HG02938 (cell line): ENCODE measurements at regions not wholly inside any gene's neighbourhood (a gene's known extent, or its start where the extent isn't known, plus 50 kb on each side); places are given as distances from the start of the nearest gene placed in this dataset.

ENCODE experiments used
- ATAC-seq: cut with Tn5 transposase; IDR thresholded peaks from one replicate; pipeline ENCODE4 v1.9.1; 2021; ENCODE audit warnings: mild to moderate bottlenecking, moderate library complexity; ENCODE audit not compliant: unreplicated experiment

DNA sequence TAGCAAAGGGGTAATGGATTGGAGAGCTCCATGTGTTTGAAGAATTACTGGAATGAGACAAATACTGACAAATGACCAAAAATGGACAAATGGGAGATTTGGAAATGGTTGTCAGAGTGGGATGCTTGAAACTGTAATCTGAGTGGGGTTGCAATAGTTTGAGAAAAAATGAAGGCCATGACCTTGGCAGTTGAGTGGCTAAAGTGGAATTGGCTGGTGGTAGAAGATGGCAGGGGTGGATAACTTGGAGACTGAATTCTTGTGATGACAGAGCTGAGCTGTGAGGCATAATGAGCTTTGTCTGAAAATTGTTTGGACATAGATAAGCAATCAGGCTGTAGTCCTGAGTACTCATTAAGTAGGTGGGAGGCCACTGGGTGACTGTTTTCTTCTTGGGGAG is 222.5 kb upstream of the PRICKLE1 start:
- no peak for ATAC-seq

DNA sequence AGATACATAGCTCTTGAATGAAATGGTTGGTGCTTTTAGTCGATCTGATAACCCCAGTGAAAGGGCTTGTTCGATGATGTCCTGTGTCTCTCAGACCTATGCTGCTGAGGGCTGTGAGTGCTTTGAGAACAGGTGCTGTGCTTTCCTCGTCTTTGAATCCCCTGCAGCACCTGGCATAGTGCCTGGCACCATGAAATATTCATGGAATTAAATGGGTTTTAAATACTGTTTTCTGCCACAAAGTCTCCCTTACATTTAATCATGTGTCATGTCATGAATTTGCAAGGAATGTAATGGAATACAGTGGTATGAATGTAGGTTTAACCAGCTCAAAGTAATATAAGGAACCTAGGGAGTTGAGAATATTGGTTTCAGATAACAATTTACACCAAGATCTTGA is 220.5 kb upstream of the PRICKLE1 start:
- ATAC-seq: no peak

DNA sequence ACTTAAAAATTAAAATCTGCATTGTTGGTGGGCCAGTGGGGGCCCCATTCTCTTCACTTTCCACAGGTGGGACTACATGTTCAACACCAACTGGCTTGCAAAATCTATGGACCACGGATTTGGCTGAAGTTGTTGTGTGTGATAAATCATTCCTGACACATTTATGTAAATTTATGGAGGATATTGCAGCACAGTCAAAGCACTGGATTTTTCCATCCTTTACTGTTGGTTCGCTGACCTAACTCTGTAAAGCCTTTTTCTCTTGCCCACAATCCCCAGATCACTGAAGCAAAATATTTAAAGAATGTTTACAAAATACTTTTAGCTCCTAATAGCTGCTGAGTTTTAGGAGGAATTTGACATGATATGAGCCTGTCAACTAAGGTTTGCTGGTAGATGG is 219.7 kb upstream of the PRICKLE1 start:
- no peak for ATAC-seq

DNA sequence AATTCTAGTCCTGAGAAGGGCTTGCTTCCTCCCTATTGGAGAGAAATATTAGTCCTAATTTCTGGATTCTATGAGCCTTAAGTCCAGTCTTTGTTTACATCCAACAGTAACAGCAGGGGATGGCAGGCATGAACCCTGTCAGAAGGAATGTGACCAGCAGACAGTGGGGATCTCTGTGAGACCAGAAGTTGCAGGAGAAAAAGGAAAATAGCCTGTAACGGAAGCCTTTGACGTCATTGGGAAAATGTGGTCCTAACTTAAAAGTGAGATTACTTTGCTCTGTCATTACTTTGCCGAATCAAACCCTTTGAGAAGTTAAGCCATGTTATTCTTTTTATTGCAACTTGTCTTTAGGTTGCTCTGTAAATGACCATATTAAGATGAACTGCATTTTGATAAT is 218.2 kb upstream of the PRICKLE1 start:
- no peak for ATAC-seq

DNA sequence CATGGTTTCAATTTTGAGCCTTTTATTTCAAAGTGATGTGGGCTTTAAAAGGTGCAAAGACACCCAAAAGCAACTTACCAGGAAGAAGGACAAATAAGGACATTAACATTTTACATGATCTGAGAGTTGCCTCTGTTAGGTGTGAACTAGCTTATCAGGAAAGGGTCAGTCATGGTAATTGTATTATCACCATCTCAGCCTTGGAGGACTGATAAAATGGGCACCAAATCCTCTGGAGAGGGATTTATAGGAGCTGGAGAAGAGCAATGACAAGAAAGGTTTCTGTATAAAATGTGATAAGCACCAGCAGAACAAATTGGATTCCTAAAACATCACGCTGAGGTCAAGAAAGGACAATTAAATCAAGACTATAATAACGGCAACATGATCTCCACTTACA is 217.7 kb upstream of the PRICKLE1 start:
- no peak for ATAC-seq

DNA sequence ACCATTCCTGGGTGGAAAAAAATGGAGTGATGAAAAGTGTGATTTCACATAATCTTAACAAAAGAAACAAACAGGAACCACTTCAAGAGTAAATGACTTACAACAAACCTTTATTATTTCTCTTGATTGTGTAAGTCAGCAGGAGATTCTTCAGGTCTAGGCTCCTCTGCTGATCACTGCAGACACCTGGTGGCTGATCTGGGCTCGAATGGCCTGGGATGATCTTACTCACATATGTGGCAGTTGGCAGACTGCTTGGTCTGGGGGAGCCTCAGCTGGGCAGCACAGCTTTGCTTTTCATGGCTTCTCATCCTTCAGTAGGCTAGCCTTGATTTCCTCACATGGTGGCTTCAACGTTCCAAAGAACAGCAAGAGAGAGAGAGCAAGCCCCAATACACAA is 215.4 kb upstream of the PRICKLE1 start:
- no peak for ATAC-seq

DNA sequence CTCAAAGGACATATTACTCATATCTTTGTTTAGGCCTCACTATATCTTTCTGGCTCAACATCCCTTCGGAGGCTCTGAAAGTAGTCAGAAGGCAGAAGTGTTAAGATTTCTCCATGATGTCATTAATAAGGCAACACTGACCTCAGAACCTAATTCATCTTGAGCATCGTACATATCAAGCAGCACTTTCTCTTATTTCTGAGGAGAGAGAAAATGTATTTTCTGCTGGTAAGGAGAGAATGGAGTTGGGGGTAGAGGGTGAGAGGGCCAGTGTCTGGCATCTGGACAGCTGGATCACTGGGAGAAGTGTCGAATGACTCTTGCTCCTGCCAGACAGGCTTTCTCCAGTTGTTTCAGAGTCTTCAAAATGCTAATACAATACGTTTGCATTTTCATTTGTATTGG is 213.2 kb upstream of the PRICKLE1 start:
- ATAC-seq: no peak

DNA sequence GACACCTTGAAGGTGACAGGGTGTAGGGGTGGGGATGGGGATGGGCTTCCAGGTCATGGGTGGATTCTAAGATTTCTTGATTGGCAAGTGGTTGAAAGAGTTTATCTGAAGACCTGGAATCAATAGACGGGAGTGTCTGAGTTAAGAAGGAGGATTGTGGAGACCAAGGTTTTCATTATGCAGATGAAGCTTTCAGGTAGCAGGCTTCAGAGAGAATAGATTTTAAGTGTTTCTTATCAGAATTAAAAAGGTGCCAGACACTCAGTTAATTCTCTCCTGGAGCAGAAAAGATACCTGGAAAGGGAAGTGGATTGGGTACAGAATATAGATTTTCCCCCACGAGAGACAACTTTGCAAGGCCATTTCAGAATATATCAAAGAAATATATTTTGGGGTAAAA is 211.7 kb upstream of the PRICKLE1 start:
- ATAC-seq: no peak

DNA sequence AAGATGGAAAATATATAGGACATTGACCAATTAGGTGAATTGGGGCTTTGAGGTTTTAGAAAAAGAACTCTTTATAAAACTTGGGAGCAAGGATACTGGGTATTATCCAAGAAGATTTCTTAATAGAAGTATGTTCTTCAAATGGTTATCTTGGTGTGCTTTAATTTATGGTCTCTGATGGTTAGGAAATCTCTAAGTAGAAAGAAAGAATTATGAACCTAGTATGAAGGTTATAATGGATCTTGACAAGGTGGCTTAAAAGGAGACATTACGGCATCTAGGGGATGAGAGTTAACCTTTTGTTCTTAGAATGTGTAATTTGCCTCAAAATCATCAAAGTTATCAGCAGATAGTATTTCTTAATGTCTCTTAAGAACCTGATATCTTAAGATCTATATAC is 210.4 kb upstream of the PRICKLE1 start:
- ATAC-seq: no peak

DNA sequence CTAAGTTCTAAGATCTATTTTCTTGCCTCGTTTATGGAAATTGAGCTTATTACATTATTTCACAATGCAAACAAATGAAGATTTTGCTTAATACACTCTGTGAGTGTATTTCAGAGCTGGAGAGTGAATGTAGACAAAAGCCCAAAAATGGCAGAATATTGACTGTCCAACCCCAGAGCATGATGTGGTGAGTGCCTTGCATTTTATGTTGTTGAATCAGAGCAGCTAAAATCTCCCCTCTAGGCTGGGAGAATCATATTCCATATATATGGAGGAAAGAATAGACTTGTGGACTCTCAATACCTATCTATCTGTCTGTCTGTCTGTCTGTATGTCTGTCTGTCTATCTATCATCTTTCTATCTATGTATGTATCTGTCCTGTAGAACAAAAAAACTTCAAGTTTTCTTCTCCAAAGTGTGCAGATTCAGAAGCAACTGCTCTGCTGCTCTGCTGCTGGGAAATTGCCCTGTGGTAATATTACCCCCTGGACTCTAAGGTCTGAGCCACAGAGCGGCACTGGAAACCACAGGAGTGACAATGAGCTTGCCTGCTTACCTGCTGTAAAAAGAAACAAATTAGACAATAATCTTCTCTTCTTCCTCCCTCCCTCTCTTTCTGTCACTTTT is 209.4 kb upstream of the PRICKLE1 start:
- no peak for ATAC-seq

DNA sequence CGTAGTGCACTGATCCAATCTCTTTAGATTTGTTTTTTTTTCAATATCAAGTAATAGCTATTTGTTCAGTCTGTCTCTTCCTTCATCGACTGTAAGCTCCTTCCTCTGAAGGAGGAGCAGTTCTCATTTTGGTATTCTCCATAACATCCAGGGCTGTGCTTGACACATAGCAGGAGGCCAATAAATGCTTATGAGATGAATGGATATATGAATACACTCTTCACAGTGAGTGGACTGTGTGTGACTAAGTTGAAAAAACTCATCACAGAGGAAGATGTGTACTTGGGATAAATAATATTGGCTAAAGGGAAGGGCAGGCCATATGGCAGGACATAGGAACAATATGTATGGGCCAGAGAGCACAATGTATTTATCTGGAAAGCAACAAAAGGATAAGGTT is 205.3 kb upstream of the PRICKLE1 start:
- ATAC-seq: no peak

DNA sequence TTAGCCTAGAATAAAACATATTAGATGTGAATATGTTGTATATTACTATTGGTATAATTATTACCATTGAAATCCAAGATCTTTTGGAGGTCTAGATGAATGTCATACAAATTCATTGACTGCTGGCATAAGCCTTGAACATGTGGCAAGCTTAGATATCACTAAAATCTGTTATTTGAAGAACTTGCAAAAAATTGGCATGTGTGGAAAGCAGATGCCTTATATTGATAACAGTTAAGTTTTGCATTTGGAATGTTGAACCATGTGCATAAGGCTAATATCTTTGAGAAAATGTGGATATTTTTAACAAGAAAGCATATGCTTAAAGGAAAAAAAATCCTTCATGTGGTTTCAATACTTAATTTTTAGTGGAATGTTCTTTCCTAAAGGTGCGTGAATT is 203.6 kb upstream of the PRICKLE1 start:
- no peak for ATAC-seq

DNA sequence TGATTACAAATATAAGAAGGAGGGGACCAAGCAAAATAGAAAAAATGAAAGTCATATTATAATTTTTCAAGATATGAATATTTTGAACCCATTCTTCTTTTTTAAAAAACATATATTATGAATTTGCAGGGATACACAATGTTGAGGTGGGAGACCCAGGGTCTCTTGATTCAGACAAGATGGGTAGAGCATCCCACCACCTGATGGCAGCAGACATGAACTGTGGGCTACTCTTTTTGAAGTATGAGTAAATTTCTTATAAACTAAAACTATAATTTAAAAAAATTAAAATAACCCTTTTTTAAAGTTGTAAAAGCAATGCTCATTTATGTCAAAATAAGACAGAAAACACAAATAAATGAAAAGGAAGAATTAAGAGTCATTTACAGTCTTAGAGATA is 202.7 kb upstream of the PRICKLE1 start:
- no peak for ATAC-seq

DNA sequence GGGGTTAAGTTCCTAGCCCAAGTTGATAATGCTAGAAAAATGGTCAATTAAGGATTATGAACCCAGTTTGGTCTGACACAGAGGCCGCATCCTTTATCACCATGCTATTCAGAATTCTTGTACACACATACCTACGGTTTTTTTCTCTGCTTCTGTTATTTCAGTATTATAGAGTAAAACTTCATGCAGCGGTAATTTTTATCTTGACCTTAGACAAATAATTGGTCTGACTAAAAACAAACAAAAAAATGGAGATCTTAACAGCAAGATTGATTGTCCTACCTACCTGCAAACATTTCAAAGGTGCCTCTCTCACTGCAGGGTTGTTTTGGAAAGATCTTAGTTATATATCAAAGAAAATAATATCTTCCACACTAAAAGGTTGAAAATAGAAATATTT is 201.9 kb upstream of the PRICKLE1 start:
- ATAC-seq: no peak

DNA sequence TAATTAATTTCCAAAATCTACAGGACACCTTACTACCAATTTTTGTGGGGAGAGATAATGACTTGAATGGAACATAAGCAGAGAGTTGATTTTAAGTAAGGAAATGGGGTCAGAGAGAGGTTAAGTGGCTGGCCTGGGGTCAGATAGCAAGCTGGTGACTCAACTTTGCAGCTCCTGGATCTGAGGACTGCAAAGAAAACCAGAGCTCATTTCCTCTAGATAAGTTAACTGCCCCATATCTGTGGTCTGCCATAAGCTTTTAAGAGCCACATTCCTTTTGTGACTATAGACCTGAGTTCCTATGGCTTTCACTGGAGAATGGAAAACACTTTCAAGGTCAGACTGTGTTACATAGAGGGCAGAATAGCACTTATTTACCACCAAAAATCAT is 201.2 kb upstream of the PRICKLE1 start:
- ATAC-seq: no peak

DNA sequence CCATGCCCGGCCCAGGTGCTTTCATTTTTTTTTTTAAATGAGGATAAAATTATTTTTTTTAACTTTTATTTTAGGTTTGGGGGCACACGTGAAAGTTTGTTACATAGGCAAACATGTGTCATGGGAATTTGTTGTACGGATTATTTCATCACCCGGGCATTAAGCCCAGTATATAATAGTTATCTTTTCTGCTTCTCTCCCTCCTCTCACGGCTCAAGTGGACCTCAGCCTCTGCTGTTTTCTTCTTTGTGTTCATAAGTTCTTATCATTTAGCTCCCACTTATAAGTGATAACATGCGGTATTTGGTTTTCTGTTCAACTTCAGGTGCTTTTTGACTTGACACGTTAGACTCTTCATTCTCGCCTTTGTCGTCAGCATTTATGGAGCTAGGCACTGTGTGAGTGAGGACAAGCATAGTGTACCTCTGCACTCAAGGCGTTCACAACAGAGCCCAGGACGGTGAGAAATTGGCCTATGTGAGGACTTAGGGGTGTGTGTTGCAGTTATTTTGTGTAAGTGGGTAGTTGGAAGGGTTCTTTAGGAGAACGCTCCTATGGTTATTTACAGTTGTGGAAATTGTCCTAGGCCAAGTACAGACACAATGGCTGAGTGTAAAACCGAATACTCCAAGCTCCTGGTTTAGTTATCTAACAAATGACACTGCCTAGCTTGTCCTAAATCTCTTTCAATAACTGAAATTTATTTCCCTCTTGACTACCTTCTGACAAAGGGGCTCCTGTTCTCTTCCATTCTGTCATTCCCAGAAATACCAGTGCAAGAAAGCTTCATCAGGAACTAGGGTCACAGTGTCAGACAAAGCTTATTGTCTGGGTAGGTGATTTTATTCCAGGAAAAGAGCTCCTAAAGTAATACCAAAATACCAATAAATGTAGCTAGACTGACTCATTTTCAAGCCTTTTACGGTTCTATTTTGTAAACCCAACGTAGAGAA is 200.5 kb upstream of the PRICKLE1 start:
- no peak for ATAC-seq

DNA sequence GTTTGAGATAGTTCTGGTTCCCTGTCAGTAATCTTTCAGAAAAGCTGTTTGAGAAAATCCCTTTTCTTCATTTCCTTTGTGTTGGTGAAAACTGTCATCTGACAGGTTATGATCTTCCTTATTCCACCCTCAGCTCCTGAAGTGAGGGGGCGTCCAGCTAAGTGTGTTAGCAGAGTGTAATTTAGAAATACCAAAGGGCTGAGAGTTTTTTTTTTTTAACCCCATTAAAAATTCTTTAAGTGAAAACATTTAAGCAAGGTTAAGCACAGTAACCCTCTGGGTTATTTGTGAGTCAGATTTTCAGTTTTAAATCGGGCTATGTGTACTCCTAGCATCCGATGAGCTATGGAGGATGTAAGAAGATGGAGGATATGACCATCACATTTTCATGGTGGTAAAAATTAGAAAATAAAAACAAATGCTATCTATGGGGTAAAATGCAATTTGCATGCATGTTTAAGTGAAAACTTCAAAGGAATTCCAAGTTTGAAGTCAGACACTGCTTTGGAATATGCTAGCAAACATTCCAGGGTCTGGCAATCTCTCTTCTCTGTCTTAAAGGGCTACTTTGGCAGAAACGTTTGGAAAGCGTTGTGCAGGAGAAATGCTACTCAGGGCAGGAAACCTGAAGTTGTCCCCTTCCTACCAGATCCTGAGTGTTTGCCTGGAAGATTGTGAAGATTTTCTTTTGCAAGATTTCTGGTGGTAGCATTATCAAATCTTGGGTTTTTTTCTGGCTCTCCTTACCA is 197.0 kb upstream of the PRICKLE1 start:
- ATAC-seq: no peak

DNA sequence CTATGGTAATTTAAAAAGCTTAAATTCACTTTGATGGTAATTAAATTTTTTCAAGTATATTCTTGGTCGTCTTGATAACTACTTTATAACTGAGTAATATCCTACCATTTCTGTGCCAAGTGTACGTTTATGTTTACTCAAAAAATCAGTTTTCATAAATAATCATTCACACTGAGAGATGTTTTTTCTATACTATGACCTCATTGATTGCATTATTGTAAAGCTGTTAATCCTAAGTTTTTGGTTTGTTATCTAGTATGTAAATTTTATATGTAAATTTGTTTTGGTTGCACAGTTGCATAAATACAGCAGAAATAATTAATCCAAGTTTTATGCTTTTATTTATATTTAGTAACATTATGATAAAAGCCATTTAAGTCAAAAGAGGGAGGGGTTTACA is 196.4 kb upstream of the PRICKLE1 start:
- no peak for ATAC-seq

DNA sequence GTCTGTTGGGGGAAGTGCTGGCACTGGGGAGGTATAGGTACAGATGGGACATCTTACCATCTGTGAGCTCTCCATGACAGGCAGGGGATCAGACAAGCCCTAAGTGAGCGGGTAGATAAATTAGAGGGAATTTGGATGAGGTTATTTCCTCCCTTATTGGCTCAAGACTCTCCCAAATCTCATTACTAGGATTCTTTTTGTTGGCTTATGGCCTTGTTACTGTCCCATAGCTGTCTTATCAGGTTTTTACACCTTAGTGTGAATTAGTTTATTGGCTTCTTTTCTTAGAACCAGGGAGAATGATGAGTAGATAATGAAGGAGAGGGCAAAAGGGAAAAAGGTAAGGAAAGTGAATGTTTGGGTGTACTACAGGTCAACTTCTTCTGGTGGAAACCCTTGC is 191.1 kb upstream of the PRICKLE1 start:
- ATAC-seq: no peak

DNA sequence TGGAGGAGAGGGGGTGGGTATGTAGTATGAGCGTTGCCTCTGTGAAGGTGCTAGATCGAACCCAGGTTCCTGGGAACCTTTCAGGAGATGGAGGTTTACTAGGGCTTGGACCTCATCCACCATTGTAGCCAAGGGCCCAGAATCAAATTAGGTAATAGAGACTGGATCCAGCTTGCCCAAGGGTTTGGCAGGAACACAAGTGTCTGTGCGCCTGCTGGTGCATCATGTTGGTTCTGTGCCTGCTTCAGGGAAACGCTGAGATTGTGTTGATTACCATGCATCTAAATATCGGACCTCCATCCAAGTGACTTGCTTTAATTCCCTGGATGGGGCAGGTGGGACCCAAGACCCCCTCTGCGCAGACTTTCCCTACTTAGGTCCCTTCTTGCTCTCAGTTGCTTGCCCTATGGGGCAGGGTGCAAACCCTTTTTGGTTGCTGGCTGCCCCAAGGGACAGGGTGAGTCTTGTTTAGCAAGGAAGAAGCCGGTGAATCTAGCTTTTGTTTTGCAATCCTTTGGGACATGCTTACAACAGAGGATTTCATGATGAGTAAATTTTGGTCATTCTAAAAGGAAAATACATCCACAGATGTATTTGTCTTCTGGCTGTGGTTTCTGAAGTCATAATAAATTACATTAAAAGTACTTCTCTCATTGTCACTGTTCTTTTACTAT is 189.8 kb upstream of the PRICKLE1 start:
- ATAC-seq: no peak

DNA sequence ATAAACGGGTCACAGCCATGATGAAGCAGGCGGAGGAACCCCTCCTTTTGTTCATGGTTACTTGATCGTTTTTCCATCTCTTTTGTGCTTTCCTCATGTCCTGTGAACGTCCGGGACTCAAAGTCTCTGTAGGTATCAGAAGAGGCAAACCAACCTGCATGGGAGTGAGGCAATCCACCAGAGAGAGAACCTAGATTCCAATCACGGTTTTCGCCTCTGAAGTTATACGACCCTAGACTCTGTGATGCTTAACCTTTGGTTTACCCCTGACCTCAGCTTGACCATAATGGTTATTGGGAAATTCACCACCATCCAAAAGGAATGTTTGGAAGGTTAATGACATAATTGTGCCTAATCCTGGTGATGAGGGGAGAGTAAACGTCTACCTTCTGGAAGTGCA is 186.8 kb upstream of the PRICKLE1 start:
- no peak for ATAC-seq
